GM19397 (cell line): ENCODE measurements at regions not wholly inside any gene's neighbourhood (a gene's known extent, or its start where the extent isn't known, plus 50 kb on each side); places are given as distances from the start of the nearest gene placed in this dataset.

Experiments used
- ATAC-seq: cut with Tn5 transposase; IDR thresholded peaks from one replicate; pipeline ENCODE4 v1.9.1; 2021; ENCODE audit warnings: mild to moderate bottlenecking, moderate library complexity; ENCODE audit not compliant: unreplicated experiment

- ATAC-seq, result no peak
These were observed 353.5 kb upstream of the IL12A start for GRCh38 chr3:159635047-159635641.

GRCh38 chr3:159637883-159638542, 350.6 kb upstream of the IL12A start:
- no peak for ATAC-seq

GRCh38 chr3:159640225-159640624, 348.4 kb upstream of the IL12A start:
- no peak for ATAC-seq

- no peak for ATAC-seq
These were observed 345.2 kb upstream of the IL12A start for GRCh38 chr3:159643406-159643805.

GRCh38 chr3:159645874-159646273, 342.8 kb upstream of the IL12A start:
- ATAC-seq, result no peak

- ATAC-seq, result no peak
These were observed 338.7 kb upstream of the IL12A start for GRCh38 chr3:159649951-159650350.

- ATAC-seq, result no peak
These were observed 337.9 kb upstream of the IL12A start for GRCh38 chr3:159650726-159651125.

GRCh38 chr3:159652452-159652851, 336.2 kb upstream of the IL12A start:
- ATAC-seq, result no peak

- no peak for ATAC-seq
These were observed 334.2 kb upstream of the IL12A start for GRCh38 chr3:159654183-159655134.

GRCh38 chr3:159655202-159655601, 333.4 kb upstream of the IL12A start:
- ATAC-seq, result no peak

- no peak for ATAC-seq
These were observed 331.5 kb upstream of the IL12A start for GRCh38 chr3:159657176-159657575.

GRCh38 chr3:159657629-159658028, 331.0 kb upstream of the IL12A start:
- no peak for ATAC-seq

- no peak for ATAC-seq
These were observed 328.3 kb upstream of the IL12A start for GRCh38 chr3:159660326-159660725.

GRCh38 chr3:159660901-159661300, 327.7 kb upstream of the IL12A start:
- no peak for ATAC-seq

- no peak for ATAC-seq
These were observed 326.1 kb upstream of the IL12A start for GRCh38 chr3:159662549-159662948.

- no peak for ATAC-seq
These were observed 324.6 kb upstream of the IL12A start for GRCh38 chr3:159664006-159664405.

GRCh38 chr3:159664653-159665052, 324.0 kb upstream of the IL12A start:
- ATAC-seq, result no peak

- no peak for ATAC-seq
These were observed 321.4 kb upstream of the IL12A start for GRCh38 chr3:159667261-159667660.

- no peak for ATAC-seq
These were observed 320.2 kb upstream of the IL12A start for GRCh38 chr3:159668461-159668860.

- no peak for ATAC-seq
These were observed 319.6 kb upstream of the IL12A start for GRCh38 chr3:159668990-159669476.

- ATAC-seq, result no peak
These were observed 318.9 kb upstream of the IL12A start for GRCh38 chr3:159669766-159670165.
